Liver (tissue), 3 donors: ENCODE measurements at regions not wholly inside any gene's neighbourhood (a gene's known extent, or its start where the extent isn't known, plus 50 kb on each side); places are given as distances from the start of the nearest gene placed in this dataset.

Experiments used
- ATF3 ChIP-seq: IDR thresholded peaks from 2 replicates; pipeline ENCODE4 v1.6.1; 2016; ENCODE audit warnings: antibody characterized with exemption
- GABPA ChIP-seq, 2 donors: IDR thresholded peaks in 1 of 2; conservative IDR thresholded peaks in 1 of 2; 2 replicates each; pipeline ENCODE4 v1.6.1; 2016; ENCODE audit warnings: antibody characterized with exemption in 2 of 2, mild to moderate bottlenecking in 1 of 2, moderate library complexity in 1 of 2
- HNF4A ChIP-seq, 2 donors: conservative IDR thresholded peaks; 2 replicates each; pipeline ENCODE4 v1.6.1; 2016; ENCODE audit warnings: antibody characterized with exemption in 2 of 2, mild to moderate bottlenecking in 2 of 2
- HNF4G ChIP-seq: IDR thresholded peaks from 2 replicates; pipeline ENCODE4 v1.6.1; 2016; ENCODE audit warnings: antibody characterized with exemption
- JUND ChIP-seq, 2 donors: IDR thresholded peaks; 2 replicates each; pipeline ENCODE4 v1.6.1; 2016; ENCODE audit warnings: antibody characterized with exemption in 2 of 2
- RAD21 ChIP-seq, 2 donors: IDR thresholded peaks; 2 replicates each; pipeline ENCODE4 v1.6.1; 2016; ENCODE audit warnings: antibody characterized with exemption in 2 of 2, mild to moderate bottlenecking in 2 of 2
- REST ChIP-seq: IDR thresholded peaks from 2 replicates; pipeline ENCODE4 v1.6.1; 2016; ENCODE audit warnings: antibody characterized with exemption, mild to moderate bottlenecking
- SP1 ChIP-seq: IDR thresholded peaks from 2 replicates; pipeline ENCODE4 v1.6.1; 2018; ENCODE audit warnings: antibody characterized with exemption, mild to moderate bottlenecking
- TAF1 ChIP-seq: conservative IDR thresholded peaks from 2 replicates; pipeline ENCODE4 v1.6.1; 2016; ENCODE audit warnings: antibody characterized with exemption, mild to moderate bottlenecking
- YY1 ChIP-seq: IDR thresholded peaks from 2 replicates; pipeline ENCODE4 v1.6.1; 2016; ENCODE audit warnings: antibody characterized with exemption, mild to moderate bottlenecking
- TF ChIP-seq, protein P1 (sequence below): fragments of 150-350 bp; IDR thresholded peaks from 2 replicates; pipeline ENCODE4 v1.5.1; 2017; ENCODE audit warnings: improper control_type of control experiment, low read depth, low read length; ENCODE audit not compliant: missing input control
- TF ChIP-seq, protein P2 (sequence below): IDR thresholded peaks from 2 replicates; pipeline ENCODE4 v1.6.1; 2016; ENCODE audit warnings: antibody characterized with exemption
- donor health status: healthy.
- donor health status: healthy.

GRCh38 chr4:18858229-18858922 lies 836.8 kb upstream of the LCORL start:
- TF ChIP-seq HNF4A (conservative IDR thresholded peaks at IDR 0.05) = no peak
- TF ChIP-seq, protein P1, sequence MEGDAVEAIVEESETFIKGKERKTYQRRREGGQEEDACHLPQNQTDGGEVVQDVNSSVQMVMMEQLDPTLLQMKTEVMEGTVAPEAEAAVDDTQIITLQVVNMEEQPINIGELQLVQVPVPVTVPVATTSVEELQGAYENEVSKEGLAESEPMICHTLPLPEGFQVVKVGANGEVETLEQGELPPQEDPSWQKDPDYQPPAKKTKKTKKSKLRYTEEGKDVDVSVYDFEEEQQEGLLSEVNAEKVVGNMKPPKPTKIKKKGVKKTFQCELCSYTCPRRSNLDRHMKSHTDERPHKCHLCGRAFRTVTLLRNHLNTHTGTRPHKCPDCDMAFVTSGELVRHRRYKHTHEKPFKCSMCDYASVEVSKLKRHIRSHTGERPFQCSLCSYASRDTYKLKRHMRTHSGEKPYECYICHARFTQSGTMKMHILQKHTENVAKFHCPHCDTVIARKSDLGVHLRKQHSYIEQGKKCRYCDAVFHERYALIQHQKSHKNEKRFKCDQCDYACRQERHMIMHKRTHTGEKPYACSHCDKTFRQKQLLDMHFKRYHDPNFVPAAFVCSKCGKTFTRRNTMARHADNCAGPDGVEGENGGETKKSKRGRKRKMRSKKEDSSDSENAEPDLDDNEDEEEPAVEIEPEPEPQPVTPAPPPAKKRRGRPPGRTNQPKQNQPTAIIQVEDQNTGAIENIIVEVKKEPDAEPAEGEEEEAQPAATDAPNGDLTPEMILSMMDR = no peak
- no peak for TF ChIP-seq ATF3
- TF ChIP-seq TAF1 = no peak
- TF ChIP-seq YY1 = no peak
- no peak for TF ChIP-seq GABPA (IDR thresholded peaks at IDR 0.05 in 1 of 2, conservative IDR thresholded peaks at IDR 0.05 in 1 of 2)
- TF ChIP-seq, protein P2, sequence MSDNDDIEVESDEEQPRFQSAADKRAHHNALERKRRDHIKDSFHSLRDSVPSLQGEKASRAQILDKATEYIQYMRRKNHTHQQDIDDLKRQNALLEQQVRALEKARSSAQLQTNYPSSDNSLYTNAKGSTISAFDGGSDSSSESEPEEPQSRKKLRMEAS = no peak
- TF ChIP-seq SP1 = no peak
- TF ChIP-seq RAD21 (IDR thresholded peaks at IDR 0.05) = no peak
- no peak for TF ChIP-seq JUND (IDR thresholded peaks at IDR 0.05)
- no peak for TF ChIP-seq REST
- no peak for TF ChIP-seq HNF4G
